GM23338 (cell line): ENCODE measurements at regions not wholly inside any gene's neighbourhood (a gene's known extent, or its start where the extent isn't known, plus 50 kb on each side); places are given as distances from the start of the nearest gene placed in this dataset.

Experiments
- ATAC-seq: fragments of 200-7000 bp; cut with Tn5 transposase; 3 replicates; pipeline ENCODE4 v1.9.1; 2020
- DNase-seq: peaks from one replicate; pipeline ENCODE4 v3.0.0-alpha.2; 2015; ENCODE audit warnings: low spot score
- H2AFZ ChIP-seq: fragments of 200-600 bp; sonication (generic); 2 replicates; pipeline ENCODE4 v1.8.0; 2016; ENCODE audit warnings: antibody characterized with exemption, mild to moderate bottlenecking, moderate library complexity
- H3F3A ChIP-seq: fragments of 200-600 bp; sonication (generic); replicated peaks from 2 replicates; pipeline ENCODE4 v1.8.0; 2017; ENCODE audit warnings: antibody characterized with exemption, mixed run types, low read depth
- H3K27ac ChIP-seq: fragments of 200-600 bp; sonication (generic); 2 replicates; pipeline ENCODE4 v1.6.1; 2016; ENCODE audit warnings: low read depth
- H3K27me3 ChIP-seq: fragments of 200-600 bp; sonication (generic); 2 replicates; pipeline ENCODE4 v1.8.0; 2016; ENCODE audit warnings: mild to moderate bottlenecking, mixed run types, moderate library complexity; ENCODE audit not compliant: insufficient read depth
- H3K36me3 ChIP-seq: fragments of 200-600 bp; sonication (generic); 2 replicates; pipeline ENCODE4 v1.8.0; 2016; ENCODE audit warnings: mild to moderate bottlenecking; ENCODE audit not compliant: insufficient read depth
- H3K4me1 ChIP-seq: fragments of 200-600 bp; sonication (generic); 2 replicates; pipeline ENCODE4 v1.8.0; 2016; ENCODE audit warnings: mild to moderate bottlenecking, moderate library complexity; ENCODE audit not compliant: insufficient read depth
- H3K4me2 ChIP-seq: fragments of 200-600 bp; sonication (generic); 2 replicates; pipeline ENCODE4 v1.7.1; 2017; ENCODE audit warnings: mixed run types
- H3K4me3 ChIP-seq: fragments of 200-600 bp; sonication (generic); 2 replicates; pipeline ENCODE4 v1.6.1; 2016; ENCODE audit warnings: mixed run types
- H3K79me2 ChIP-seq: fragments of 200-600 bp; sonication (generic); replicated peaks from 2 replicates; pipeline ENCODE4 v1.8.0; 2017; ENCODE audit warnings: mild to moderate bottlenecking; ENCODE audit not compliant: insufficient read depth
- H3K9me2 ChIP-seq: fragments of 200-600 bp; sonication (generic); 2 replicates; pipeline ENCODE4 v1.8.0; 2017; ENCODE audit not compliant: insufficient read depth
- H4K20me1 ChIP-seq: fragments of 200-600 bp; sonication (generic); replicated peaks from 2 replicates; pipeline ENCODE4 v1.8.0; 2017; ENCODE audit warnings: mild to moderate bottlenecking; ENCODE audit not compliant: insufficient read depth
- H3K27ac Mint-ChIP-seq: 2 replicates; pipeline ENCODE4 v1.8.0; 2020; ENCODE audit warnings: inconsistent platforms, mild to moderate bottlenecking, moderate library complexity, mixed read lengths
- H3K27me3 Mint-ChIP-seq: 3 replicates; pipeline ENCODE4 v1.8.0; 2022; ENCODE audit warnings: low read depth, mild to moderate bottlenecking, moderate library complexity, mixed read lengths, inconsistent platforms; ENCODE audit not compliant: insufficient read depth, poor library complexity
- H3K36me3 Mint-ChIP-seq: 3 replicates; pipeline ENCODE4 v1.8.0; 2021; ENCODE audit warnings: low read depth, mild to moderate bottlenecking, inconsistent platforms, moderate library complexity, mixed read lengths
- H3K4me1 Mint-ChIP-seq: 3 replicates; pipeline ENCODE4 v1.8.0; 2020; ENCODE audit warnings: mild to moderate bottlenecking, inconsistent platforms, mixed read lengths
- H3K4me3 Mint-ChIP-seq: 3 replicates; pipeline ENCODE4 v1.8.0; 2021; ENCODE audit warnings: moderate library complexity, mild to moderate bottlenecking, inconsistent platforms, mixed read lengths
- H3K9me3 Mint-ChIP-seq: 3 replicates; pipeline ENCODE4 v1.8.0; 2020; ENCODE audit warnings: moderate library complexity, mild to moderate bottlenecking, inconsistent platforms, mixed read lengths
- CREB1 ChIP-seq: fragments of 250-450 bp; sonication (Bioruptor Pico); IDR thresholded peaks from 2 replicates; pipeline ENCODE4 v1.5.0; 2020; ENCODE audit warnings: low read depth, mild to moderate bottlenecking, moderate library complexity
- EZH2 ChIP-seq: fragments of 200-600 bp; sonication (generic); IDR thresholded peaks from one replicate; pipeline ENCODE4 v1.8.0; 2017; ENCODE audit warnings: antibody characterized with exemption, mild to moderate bottlenecking, low read depth; ENCODE audit not compliant: unreplicated experiment
- EZH2phosphoT487 ChIP-seq: fragments of 200-600 bp; sonication (generic); IDR thresholded peaks from one replicate; pipeline ENCODE4 v1.8.1; 2018; ENCODE audit warnings: antibody characterized with exemption; ENCODE audit not compliant: unreplicated experiment
- JUNB ChIP-seq: IDR thresholded peaks from one replicate; pipeline ENCODE4 v1.6.1; 2016; ENCODE audit warnings: antibody characterized with exemption; ENCODE audit not compliant: unreplicated experiment
- NANOG ChIP-seq: IDR thresholded peaks from 2 replicates; pipeline ENCODE4 v1.6.1; 2016; ENCODE audit warnings: antibody characterized with exemption, borderline replicate concordance
- POLR2AphosphoS5 ChIP-seq: IDR thresholded peaks from 2 replicates; pipeline ENCODE4 v1.6.1; 2016; ENCODE audit warnings: antibody characterized with exemption, low read depth
- STAT1 ChIP-seq: IDR thresholded peaks from one replicate; pipeline ENCODE4 v1.6.1; 2016; ENCODE audit warnings: antibody characterized with exemption; ENCODE audit not compliant: unreplicated experiment
- ZNF114 ChIP-seq: fragments of 250-450 bp; sonication (Bioruptor Pico); IDR thresholded peaks from 2 replicates; pipeline ENCODE4 v1.5.0; 2020; ENCODE audit warnings: mild to moderate bottlenecking, moderate library complexity
- TF ChIP-seq, protein P1 (sequence below): IDR thresholded peaks from 2 replicates; pipeline ENCODE4 v1.6.1; 2016; ENCODE audit warnings: antibody characterized with exemption
- TF ChIP-seq, protein P2 (sequence below): fragments of 250-450 bp; sonication (Bioruptor Pico); IDR thresholded peaks from 2 replicates; pipeline ENCODE4 v1.5.0; 2020; ENCODE audit warnings: mild to moderate bottlenecking, moderate library complexity
- TF ChIP-seq, protein P3 (sequence below): IDR thresholded peaks from one replicate; pipeline ENCODE4 v1.6.1; 2018; ENCODE audit warnings: antibody characterized with exemption; ENCODE audit not compliant: unreplicated experiment

DNA sequence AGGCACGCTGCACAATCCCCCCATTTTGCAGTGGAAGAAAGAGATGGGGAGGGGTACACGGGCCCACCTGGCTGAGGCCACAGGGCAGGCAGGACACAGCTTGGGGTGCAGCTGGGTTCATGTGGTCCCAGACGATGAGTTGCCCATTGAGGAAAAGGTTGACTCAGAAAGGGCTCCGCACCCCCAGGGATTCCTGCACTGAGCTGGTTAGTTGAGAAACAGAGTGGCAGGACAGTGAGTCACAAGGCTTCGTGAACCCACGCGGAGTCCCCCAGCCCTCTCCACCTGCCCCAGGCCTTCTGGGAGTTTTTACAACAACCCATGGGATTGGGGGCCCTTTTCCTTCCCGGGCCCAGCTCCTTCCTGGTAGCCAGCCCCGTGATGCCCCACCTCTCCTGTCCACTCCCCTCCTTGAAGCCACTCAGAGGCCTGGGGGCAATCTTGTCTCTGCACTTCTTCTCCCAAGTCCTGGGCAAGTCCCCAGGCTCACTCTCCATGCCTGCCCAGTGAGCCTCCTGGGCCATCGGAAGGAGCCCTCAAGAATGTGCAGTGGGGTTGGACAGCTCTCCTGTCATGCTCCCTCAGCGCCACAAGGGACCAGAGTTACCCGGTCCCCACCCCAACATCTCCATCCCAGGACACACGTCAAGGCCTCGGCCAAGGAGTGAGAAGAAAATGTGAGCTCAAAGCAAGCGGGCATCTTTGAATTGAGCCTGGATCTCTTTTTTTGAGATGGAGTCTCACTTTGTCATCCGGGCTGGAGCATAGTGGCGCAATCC is 251.2 kb downstream of the PARN start:
- Mint-ChIP-seq H3K27ac (no peak overlapping the region), H3K27me3 (peaks cover 4% of the 10 kb centered on the region), H3K36me3 (no peaks in the 10 kb centered on the region), H3K9me3 (no peaks in the 10 kb centered on the region; the same call in 1 of the 3 replicates), H3K4me3 (no peak overlapping the region), H3K4me1 (peaks cover 3% of the 10 kb centered on the region; the same call in 1 of the 3 replicates)
- no peaks in the 10 kb centered on the region for H3K27me3 ChIP-seq
- no peak overlapping the region for H2AFZ ChIP-seq
- no peak overlapping the region for H3K27ac ChIP-seq
- no peak for TF ChIP-seq EZH2phosphoT487
- no peak overlapping the region for H3K4me3 ChIP-seq
- no peak overlapping the region for H3K4me2 ChIP-seq
- H4K20me1 ChIP-seq = no peaks in the 10 kb centered on the region
- ATAC-seq (peak; percentile 43; the same call in 2 of the 3 replicates), DNase-seq (no peak)
- no peaks in the 10 kb centered on the region for H3K79me2 ChIP-seq
- H3K4me1 ChIP-seq = no peaks in the 10 kb centered on the region
- no peaks in the 10 kb centered on the region for H3K36me3 ChIP-seq
- no peaks in the 10 kb centered on the region; the same call in 1 of the 2 replicates for H3K9me2 ChIP-seq
- no peaks in the 10 kb centered on the region for H3F3A ChIP-seq

DNA sequence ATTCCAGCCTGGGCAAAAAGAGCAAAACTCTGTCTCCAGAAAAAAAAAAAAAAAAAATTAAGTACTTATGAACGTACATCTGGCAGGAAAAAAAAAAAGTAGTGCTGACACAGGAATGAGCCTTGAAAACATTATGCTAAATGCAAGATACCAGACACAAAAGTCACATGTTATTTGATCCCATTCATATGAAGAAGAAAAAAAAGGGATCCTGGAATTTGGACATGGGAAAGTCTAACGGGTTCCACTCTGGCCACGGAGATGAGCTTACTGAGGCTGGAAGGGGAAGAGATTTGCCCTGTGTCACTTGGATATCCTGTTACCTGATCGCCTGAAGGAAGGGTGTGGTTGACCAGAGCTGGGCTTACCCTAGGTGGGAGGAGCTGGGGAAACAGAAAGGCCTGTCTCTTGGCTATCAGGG is 251.9 kb downstream of the PARN start:
- Histone ChIP-seq H3K27ac (no peak overlapping the region), H3K27me3 (no peaks in the 10 kb centered on the region), H3K9me2 (no peaks in the 10 kb centered on the region; the same call in 1 of the 2 replicates), H3K4me2 (no peak overlapping the region), H3K4me3 (no peak overlapping the region), H3K4me1 (no peaks in the 10 kb centered on the region), H3K79me2 (no peaks in the 10 kb centered on the region), H2AFZ (no peak overlapping the region), H4K20me1 (no peaks in the 10 kb centered on the region), H3F3A (no peaks in the 10 kb centered on the region), H3K36me3 (no peaks in the 10 kb centered on the region)
- Mint-ChIP-seq H3K36me3 (no peaks in the 10 kb centered on the region), H3K4me1 (peaks cover 3% of the 10 kb centered on the region; the same call in 1 of the 3 replicates), H3K27ac (no peak overlapping the region), H3K27me3 (peaks cover 4% of the 10 kb centered on the region), H3K4me3 (no peak overlapping the region), H3K9me3 (no peaks in the 10 kb centered on the region; the same call in 1 of the 3 replicates)
- ATAC-seq = peak; percentile 67
- no peak for DNase-seq
- TF ChIP-seq CREB1 (no peak), NANOG (no peak), EZH2phosphoT487 (no peak), JUNB (no peak), ZNF114 (no peak), POLR2AphosphoS5 (no peak), EZH2 (no peak), STAT1 (no peak)
- TF ChIP-seq, protein P1, sequence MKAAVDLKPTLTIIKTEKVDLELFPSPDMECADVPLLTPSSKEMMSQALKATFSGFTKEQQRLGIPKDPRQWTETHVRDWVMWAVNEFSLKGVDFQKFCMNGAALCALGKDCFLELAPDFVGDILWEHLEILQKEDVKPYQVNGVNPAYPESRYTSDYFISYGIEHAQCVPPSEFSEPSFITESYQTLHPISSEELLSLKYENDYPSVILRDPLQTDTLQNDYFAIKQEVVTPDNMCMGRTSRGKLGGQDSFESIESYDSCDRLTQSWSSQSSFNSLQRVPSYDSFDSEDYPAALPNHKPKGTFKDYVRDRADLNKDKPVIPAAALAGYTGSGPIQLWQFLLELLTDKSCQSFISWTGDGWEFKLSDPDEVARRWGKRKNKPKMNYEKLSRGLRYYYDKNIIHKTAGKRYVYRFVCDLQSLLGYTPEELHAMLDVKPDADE = no peak
- TF ChIP-seq, protein P2, sequence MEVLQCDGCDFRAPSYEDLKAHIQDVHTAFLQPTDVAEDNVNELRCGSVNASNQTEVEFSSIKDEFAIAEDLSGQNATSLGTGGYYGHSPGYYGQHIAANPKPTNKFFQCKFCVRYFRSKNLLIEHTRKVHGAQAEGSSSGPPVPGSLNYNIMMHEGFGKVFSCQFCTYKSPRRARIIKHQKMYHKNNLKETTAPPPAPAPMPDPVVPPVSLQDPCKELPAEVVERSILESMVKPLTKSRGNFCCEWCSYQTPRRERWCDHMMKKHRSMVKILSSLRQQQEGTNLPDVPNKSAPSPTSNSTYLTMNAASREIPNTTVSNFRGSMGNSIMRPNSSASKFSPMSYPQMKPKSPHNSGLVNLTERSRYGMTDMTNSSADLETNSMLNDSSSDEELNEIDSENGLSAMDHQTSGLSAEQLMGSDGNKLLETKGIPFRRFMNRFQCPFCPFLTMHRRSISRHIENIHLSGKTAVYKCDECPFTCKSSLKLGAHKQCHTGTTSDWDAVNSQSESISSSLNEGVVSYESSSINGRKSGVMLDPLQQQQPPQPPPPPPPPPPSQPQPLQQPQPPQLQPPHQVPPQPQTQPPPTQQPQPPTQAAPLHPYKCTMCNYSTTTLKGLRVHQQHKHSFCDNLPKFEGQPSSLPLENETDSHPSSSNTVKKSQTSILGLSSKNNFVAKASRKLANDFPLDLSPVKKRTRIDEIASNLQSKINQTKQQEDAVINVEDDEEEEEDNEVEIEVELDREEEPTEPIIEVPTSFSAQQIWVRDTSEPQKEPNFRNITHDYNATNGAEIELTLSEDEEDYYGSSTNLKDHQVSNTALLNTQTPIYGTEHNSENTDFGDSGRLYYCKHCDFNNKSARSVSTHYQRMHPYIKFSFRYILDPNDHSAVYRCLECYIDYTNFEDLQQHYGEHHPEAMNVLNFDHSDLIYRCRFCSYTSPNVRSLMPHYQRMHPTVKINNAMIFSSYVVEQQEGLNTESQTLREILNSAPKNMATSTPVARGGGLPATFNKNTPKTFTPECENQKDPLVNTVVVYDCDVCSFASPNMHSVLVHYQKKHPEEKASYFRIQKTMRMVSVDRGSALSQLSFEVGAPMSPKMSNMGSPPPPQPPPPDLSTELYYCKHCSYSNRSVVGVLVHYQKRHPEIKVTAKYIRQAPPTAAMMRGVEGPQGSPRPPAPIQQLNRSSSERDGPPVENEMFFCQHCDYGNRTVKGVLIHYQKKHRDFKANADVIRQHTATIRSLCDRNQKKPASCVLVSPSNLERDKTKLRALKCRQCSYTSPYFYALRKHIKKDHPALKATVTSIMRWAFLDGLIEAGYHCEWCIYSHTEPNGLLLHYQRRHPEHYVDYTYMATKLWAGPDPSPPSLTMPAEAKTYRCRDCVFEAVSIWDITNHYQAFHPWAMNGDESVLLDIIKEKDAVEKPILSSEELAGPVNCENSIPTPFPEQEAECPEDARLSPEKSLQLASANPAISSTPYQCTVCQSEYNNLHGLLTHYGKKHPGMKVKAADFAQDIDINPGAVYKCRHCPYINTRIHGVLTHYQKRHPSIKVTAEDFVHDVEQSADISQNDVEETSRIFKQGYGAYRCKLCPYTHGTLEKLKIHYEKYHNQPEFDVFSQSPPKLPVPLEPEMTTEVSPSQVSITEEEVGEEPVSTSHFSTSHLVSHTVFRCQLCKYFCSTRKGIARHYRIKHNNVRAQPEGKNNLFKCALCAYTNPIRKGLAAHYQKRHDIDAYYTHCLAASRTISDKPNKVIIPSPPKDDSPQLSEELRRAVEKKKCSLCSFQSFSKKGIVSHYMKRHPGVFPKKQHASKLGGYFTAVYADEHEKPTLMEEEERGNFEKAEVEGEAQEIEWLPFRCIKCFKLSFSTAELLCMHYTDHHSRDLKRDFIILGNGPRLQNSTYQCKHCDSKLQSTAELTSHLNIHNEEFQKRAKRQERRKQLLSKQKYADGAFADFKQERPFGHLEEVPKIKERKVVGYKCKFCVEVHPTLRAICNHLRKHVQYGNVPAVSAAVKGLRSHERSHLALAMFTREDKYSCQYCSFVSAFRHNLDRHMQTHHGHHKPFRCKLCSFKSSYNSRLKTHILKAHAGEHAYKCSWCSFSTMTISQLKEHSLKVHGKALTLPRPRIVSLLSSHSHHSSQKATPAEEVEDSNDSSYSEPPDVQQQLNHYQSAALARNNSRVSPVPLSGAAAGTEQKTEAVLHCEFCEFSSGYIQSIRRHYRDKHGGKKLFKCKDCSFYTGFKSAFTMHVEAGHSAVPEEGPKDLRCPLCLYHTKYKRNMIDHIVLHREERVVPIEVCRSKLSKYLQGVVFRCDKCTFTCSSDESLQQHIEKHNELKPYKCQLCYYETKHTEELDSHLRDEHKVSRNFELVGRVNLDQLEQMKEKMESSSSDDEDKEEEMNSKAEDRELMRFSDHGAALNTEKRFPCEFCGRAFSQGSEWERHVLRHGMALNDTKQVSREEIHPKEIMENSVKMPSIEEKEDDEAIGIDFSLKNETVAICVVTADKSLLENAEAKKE (CRISPR knock-in tag) = no peak
- TF ChIP-seq, protein P3, sequence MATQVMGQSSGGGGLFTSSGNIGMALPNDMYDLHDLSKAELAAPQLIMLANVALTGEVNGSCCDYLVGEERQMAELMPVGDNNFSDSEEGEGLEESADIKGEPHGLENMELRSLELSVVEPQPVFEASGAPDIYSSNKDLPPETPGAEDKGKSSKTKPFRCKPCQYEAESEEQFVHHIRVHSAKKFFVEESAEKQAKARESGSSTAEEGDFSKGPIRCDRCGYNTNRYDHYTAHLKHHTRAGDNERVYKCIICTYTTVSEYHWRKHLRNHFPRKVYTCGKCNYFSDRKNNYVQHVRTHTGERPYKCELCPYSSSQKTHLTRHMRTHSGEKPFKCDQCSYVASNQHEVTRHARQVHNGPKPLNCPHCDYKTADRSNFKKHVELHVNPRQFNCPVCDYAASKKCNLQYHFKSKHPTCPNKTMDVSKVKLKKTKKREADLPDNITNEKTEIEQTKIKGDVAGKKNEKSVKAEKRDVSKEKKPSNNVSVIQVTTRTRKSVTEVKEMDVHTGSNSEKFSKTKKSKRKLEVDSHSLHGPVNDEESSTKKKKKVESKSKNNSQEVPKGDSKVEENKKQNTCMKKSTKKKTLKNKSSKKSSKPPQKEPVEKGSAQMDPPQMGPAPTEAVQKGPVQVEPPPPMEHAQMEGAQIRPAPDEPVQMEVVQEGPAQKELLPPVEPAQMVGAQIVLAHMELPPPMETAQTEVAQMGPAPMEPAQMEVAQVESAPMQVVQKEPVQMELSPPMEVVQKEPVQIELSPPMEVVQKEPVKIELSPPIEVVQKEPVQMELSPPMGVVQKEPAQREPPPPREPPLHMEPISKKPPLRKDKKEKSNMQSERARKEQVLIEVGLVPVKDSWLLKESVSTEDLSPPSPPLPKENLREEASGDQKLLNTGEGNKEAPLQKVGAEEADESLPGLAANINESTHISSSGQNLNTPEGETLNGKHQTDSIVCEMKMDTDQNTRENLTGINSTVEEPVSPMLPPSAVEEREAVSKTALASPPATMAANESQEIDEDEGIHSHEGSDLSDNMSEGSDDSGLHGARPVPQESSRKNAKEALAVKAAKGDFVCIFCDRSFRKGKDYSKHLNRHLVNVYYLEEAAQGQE = no peak
